ENCODE measurements at regions not wholly inside any gene's neighbourhood (a gene's known extent, or its start where the extent isn't known, plus 50 kb on each side); places are given as distances from the start of the nearest gene placed in this dataset. TPM values are rescaled to one million over a fixed set of nuclear protein-coding genes. Genes with fewer than 3 reads are reported as not detected.

Small RNAs in the stretch of these regions (small RNA-seq; reads per million reads assigned to genes)
- gene MIR3680-1: not detected

All from skeletal muscle tissue (tissue), 1 donor.